Epithelial cell of esophagus (primary cell): ENCODE measurements at regions not wholly inside any gene's neighbourhood (a gene's known extent, or its start where the extent isn't known, plus 50 kb on each side); places are given as distances from the start of the nearest gene placed in this dataset.
"Not testable (repeated sequence)": the region's sequence is repeated elsewhere in the genome, so short reads cannot be mapped to it uniquely, and the experiment has no call there.

Experiments
- DNase-seq: peaks from one replicate; pipeline ENCODE4 v3.0.0; 2010; ENCODE audit warnings: low read depth
- H3K4me3 ChIP-seq: 2 replicates; pipeline ENCODE4 v1.5.1; 2011; ENCODE audit warnings: mild to moderate bottlenecking, low read length, control low read depth
- CTCF ChIP-seq: IDR thresholded peaks from 2 replicates; pipeline ENCODE4 v1.5.1; 2011; ENCODE audit warnings: low read depth, mild to moderate bottlenecking, low read length, control low read depth, inconsistent platforms; ENCODE audit not compliant: insufficient read depth; ENCODE audit errors: missing control alignments

- no peak for DNase-seq
- no peak for TF ChIP-seq CTCF
- H3K4me3 ChIP-seq = no peak overlapping the region
These were observed 456.6 kb downstream of the RPS6KC1 start for GRCh38 chr1:213507472-213508223.

GRCh38 chr1:213511173-213511572 lies 460.1 kb downstream of the RPS6KC1 start:
- H3K4me3 ChIP-seq = no peak overlapping the region
- no peak for DNase-seq
- TF ChIP-seq CTCF = no peak

- no peak overlapping the region for H3K4me3 ChIP-seq
- DNase-seq = no peak
- TF ChIP-seq CTCF = no peak
These were observed 461.3 kb downstream of the RPS6KC1 start for GRCh38 chr1:213512316-213512715.

- no peak overlapping the region for H3K4me3 ChIP-seq
- DNase-seq = no peak
- TF ChIP-seq CTCF = no peak
These were observed 462.0 kb downstream of the RPS6KC1 start for GRCh38 chr1:213513006-213513405.

- not testable (repeated sequence) for DNase-seq, H3K4me3 ChIP-seq
These were observed 463.6 kb downstream of the RPS6KC1 start for GRCh38 chr1:213514408-213515179.

- DNase-seq = no peak
- H3K4me3 ChIP-seq = no peak overlapping the region
- no peak for TF ChIP-seq CTCF
These were observed 468.1 kb downstream of the RPS6KC1 start for GRCh38 chr1:213519098-213519497.

GRCh38 chr1:213521206-213521605 lies 466.6 kb upstream of the PROX1 start:
- no peak overlapping the region for H3K4me3 ChIP-seq
- TF ChIP-seq CTCF = no peak
- DNase-seq = no peak
